AG08395 (cell line): ENCODE measurements at regions not wholly inside any gene's neighbourhood (a gene's known extent, or its start where the extent isn't known, plus 50 kb on each side); places are given as distances from the start of the nearest gene placed in this dataset.
"Not testable (repeated sequence)": the region's sequence is repeated elsewhere in the genome, so short reads cannot be mapped to it uniquely, and the experiment has no call there.

Source experiments
- DNase-seq: peaks from one replicate; pipeline ENCODE4 v3.0.0; 2012; ENCODE audit warnings: mixed read lengths, low spot score

DNA sequence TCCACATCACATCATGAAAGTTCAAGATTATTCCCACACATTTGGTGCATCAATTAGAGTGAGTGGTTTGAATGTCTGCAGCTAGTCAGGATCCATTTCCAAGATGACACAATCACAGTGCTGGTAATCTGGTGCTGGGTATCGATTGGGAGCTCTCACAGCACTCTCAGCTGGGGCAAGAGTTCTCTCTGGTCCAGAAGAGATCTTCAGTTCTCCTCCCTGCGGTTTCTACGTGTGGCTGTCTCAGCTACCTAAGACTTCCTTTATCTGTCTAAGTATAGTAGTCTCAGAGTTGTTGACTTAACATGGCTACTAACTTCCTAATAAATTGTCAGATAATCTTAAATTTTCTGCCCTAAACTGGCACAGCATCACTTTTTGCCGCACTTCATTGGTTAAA, 358.0 kb upstream of the BRINP3 start:
- DNase-seq, result no peak

DNA sequence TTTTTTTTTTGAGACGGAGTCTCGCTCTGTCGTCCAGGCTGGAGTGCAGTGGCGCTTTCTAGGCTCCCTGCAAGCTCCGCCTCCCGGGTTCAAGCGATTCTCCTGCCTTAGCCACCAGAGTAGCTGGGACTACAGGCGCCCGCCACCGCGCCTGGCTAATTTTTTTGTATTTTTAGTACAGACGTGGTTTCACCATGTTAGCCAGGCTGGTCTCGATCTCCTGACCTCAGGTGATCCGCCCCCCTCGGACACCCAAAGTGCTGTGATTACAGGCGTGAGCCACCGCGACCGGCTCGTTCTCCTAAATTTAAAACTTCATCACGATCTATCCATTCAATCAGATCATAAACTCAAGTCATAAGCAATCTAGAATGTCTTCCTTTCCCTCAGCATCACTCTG, 359.5 kb upstream of the BRINP3 start:
- DNase-seq, result not testable (repeated sequence)

DNA sequence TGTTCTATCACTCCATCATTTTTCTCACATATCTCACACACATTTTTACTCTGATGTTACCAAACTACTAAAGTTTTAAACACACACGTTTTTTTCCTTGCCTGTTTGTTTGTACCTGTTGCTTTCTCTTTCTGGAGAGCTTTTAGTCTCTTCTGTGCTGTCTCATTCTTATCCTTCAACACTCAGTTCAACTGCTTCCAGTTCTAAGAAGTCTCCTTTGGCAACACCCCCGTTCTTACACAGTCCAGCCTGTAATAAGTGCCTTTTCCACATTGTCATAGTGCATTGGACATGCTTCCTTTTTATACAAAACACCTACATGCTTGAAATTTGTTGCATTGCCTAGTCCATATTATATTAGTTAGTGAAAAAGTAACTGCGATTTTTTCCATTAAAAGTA, 360.2 kb upstream of the BRINP3 start:
- no peak for DNase-seq

DNA sequence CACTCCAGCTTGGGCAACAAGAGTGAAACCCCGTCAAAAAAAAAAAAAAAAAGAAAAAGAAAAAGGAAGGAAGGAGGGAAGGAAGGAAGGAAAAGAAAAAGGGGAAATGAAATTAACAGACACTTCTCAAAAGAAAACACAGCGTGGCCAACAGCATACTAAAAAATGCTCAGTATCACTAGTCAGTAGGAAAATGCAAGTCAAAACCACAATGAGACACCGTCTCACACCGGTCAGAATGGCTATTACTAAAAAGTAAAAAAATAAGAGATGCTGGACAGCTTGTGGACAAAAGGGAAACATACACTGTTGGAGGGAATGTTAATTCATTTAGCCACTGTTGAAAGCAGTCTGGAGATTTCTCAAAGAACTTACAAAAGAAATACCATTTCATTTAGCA, 369.5 kb upstream of the BRINP3 start:
- no peak for DNase-seq

DNA sequence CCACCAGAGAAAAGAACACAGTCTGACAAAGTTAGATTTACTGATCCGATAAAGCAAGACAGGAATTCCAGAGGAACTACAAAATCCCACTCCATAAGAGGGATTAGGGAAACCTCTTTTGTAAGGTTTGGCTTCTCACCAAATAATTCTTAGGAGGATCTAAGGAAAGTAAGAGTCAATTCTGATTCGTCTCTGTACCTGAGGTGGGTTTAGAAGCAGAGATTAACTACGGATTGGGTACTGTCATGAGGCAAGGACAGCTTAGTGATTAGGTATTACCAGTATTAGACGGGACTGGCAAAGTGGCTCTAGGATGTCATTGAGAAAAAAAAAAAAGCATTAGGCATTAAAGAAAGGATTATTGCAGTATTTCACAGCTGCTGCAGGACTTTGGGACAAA, 371.7 kb upstream of the BRINP3 start:
- DNase-seq, result no peak

DNA sequence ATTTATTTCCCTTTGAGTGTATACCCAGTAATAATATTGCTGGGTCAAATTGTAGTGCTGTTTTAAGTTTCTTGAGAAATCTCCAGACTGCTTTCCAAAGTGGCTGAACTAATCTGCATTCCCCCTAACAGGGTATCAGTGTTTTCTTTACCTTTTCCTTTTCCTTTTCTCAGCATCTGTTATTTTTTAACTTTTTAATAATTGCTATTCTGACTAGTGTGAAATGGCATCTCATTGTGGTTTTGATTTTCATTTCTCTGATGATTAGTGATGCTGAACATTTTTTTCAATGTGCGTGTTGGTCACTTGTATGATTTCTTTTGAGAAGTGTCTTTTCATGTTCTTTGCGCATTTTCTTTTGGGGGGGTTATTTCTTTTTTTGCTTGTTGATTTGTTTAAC, 374.9 kb upstream of the BRINP3 start:
- DNase-seq, result no peak

DNA sequence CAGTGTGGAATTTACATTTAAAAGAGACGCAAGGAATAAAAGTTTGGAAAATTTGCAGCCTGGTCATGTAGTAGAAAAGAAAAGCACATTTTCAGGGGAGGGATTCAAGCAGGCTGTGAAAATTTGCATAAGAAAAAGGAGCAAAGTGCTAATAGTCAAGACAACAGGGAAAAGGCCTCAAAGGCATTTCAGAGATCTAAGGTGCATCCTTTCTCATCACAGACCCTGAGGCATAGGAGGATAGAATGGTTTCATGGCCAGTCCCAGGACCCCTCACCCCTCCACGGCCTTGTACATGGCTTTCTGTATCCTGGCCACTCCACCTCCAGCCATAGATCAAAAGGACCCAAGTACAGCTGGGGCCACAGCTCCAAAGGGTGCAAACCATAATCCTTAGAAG, 380.5 kb upstream of the BRINP3 start:
- no peak for DNase-seq

DNA sequence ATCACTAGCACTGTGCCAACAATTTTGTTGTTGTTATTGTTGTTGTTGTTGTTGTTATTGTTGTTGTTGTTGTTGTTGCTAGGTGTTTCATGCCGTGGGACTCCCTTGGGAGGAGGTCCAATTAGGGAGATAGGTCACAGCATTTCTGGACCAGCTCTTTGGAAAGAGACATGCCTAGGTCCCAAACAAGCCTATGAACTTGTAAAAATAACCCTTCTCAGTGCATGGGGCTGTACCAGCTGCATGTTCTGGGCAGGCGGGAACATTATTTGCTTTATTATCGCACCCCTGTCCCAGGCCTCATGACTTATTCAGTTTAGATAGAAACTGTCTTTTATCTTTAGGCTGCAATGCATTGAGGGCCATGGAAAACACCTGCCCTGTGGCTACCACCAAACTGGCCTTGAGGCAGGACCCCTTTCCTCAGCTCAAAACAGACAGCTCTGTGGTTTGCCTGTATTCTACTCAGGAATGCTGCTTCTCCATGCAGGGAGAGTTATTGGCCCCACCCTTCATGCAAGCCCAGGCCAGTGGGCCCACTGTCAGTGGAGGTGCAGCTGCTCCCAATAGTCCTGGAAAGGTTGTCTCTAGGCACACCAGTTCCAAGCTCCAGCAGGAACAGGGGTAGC, 386.5 kb upstream of the BRINP3 start:
- no peak for DNase-seq

DNA sequence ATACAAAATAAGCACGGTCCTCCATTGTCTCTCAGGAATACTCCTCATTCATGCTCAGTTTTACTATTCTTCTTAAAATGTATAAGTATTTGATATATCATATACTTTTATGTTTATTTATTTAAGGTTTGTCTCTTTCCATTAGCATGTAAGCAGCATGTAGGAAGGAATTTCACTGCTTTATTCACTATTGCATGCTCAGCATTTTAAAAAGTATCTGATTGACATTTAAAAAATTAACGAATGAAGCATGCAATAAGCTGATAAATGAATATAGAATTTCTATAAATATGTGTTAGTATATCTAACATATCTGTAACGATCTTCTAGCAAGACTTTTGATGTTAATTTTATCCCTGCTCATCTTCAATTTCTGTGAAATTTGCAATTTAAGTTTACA, 402.7 kb upstream of the BRINP3 start:
- DNase-seq, result no peak

DNA sequence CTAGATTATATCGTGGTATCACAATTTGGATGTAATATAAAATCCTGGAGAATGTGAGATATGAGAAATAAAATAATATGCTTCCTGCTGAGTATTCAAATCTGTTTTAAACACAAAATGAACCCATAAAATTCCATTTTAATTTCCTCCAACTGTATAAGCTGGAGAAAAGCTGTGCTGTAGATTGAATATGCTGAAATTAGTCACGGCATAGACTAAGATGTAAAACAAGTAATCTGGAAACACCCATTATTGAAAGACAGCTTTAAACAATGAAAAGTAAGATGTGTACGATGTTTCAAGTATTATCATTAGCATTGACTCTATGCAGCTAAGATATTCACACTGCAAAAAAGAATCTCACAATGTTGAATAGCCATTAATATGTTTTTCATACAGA, 403.4 kb upstream of the BRINP3 start:
- no peak for DNase-seq

DNA sequence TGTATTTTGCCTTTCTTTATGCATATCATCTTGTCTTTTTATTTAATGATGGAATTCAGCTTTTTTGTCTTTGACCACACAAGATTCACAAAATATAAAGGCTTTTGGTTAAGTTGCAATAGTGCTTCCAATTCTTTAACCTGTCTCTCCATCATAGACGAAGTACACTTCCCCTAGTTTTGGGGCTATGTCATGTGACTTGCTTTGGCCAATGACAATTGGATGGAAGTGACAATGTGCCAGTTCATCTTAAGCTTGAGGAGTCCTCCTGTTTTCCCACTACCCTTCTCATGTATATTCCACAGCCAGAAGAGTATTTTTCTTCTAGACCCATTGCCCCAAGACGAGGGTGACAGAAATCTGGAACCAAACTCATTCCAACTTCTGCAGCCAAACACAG, 419.6 kb upstream of the BRINP3 start:
- no peak for DNase-seq

DNA sequence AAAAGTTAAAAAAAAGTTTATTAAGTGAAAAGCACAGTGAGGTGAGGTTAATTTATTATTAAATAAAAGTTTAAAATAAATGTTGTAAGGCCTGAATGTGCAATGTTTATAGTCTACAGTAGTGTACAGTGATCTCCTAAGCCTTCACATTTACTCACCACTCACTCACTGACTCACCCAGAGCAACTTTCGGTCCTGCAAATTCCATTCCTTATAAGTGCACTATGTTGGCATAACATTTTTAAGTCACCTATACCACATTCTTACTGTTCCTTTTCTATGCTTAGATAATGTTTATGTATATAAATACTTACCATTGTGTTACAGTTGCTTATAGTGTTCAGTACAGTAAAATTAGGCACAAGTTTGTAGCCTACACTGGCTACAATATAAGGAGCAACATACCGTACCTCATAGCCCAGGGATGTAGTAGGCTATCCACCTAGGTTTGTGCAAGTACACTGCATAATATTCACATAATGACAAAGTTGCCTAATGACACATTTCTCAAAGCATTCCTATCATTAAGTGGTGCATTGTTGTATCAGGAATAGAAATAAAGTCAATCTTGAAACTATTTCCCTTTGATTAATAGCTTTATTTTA, 426.5 kb upstream of the BRINP3 start:
- DNase-seq, result no peak

DNA sequence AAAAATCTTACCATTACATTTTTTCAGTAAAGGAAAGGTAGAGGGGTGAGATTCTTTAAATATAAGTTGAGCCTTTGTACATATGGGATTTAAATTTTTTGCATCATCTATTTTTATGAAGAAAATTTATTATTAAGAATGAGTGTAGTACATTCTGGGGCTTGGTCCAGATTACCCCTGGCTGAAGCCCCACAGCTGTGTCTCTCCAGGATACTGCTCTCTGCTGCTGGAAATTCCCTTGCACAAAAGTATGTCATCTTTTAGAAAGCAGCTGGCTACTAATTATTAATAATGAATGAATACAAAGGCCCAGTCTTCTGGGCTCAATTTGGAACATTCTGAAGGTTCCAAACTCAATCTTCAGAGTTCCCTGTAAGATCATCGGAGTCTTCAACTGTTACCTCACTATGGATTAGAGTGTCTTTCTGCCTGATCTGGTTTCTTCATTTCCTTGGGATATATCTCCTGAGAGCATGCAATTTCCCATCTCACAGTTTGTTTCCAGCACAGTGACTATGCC, 428.6 kb upstream of the BRINP3 start:
- no peak for DNase-seq

DNA sequence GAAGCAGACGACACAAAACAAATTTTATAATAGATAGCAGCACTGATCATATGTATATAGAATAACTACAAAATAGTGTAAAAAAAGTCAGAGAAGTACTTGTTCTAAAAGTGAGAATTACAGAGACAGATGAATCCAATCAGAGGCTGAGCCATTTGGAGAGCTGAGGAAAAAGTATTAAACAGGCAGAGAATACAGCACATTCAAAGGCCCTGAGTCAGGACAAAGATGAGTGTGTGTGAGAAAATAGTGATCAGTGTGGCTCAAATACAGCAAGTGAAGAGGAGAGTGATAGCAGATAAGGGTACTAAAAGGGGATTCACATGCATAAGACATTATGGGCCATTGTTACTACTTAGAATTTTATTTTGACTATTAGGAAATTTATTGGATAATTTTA, 430.6 kb upstream of the BRINP3 start:
- DNase-seq, result no peak

DNA sequence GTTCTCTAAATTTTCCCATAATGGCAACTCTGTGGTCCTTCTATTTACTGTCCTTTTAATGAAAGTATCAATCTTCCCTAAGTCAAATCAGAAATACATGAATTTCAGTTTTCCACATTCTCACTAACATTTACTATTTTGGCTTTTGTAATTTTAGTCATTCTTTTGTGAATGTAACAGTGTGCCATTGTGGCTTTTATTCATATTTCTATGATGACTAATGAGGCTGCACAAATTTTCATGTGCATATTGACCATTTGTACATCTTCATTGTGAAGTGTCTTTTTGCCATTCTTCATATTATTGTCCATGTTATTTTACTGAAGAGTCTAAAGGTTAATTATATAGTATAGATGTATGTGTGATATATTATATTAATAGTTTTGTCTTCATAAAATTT, 431.0 kb upstream of the BRINP3 start:
- no peak for DNase-seq

DNA sequence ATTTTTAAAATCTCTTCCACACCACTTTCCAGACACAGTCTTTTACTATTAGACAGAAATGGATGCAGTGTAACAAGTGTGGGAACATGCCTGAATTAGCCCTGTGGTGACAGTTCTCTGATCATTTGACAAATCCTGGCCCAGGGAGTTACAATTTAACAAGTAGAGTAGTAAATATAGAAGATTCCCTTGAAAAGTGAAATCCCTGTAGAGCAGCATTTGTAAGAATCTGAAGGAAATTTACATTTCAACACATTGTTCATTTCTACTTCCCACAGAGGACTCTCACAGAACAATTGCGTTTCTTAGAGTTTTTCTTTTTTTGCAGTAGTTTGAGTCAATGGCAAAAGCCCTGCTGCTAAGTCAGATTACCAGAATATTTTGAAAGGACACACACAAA, 458.3 kb upstream of the BRINP3 start:
- DNase-seq, result no peak

DNA sequence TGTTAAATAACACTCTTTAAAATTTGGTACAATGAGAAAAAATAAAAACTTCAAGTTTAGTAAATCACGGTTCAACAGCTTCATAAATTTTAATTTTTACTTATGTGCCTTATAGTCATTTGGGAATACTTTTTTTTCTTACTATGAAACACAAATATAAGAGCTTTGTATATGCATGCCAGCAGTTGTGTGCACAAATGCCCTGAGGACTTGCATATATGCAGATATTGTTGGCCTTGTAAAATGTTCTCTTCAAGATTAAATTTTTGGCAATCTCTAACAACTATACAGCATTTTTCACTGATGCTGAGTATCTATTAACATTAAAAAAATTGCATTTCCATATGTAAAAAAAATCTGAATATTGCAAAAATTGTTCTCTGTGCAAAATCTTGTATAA, 458.7 kb upstream of the BRINP3 start:
- DNase-seq, result no peak

DNA sequence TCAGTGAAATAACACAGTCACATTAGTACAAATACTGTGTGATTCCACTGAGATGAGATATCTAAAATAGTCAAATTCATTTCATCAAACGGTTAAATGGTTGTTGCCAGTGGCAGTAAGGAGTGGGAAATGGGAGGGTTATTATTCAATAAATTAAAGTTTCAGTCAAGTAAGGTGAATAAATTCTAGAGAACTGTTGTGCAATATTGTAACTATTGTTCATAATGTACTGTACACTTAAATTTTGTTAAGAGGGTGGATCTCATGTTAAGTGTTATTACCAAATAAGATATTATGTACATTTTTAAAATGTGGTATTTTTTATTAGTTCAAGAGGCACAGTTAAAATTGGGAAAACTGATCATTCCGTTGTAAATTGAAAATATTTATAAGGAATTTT, 463.3 kb upstream of the BRINP3 start:
- no peak for DNase-seq

DNA sequence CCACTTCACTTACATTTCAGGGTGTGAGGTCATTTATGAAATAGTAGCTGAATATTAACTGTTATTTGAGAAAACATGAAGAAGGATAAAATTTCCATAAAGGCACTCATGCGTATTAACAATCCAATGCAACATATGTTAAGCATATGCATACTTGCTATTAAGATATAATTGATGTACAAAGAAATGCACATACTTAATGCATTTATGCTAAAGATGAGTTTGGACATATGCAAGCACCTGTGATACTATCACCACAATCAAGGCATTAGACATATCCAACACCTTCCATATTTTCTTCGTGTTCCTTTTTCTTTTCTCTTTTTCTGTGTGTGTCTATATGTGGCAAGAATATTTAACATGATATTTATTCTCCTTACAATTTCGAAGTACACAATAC, 464.8 kb upstream of the BRINP3 start:
- DNase-seq, result no peak

DNA sequence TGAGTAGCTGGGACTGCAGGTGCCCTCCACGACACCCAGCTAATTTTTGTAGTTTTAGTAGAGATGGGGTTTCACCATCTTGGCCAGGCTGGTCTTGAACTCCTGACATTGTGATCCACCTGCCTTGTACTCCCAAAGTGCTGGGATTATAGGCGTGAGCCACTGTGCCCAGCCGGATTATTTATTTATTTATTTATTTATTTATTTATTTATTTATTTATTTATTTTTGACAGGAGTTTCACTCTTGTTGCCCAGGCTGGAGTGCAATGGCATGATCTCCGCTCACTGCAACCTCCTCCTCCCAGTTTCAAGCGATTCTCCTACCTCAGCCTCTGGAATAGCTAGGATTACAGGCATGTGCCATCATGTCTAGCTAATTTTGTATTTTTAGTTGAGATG, 466.1 kb upstream of the BRINP3 start:
- DNase-seq, result not testable (repeated sequence)

DNA sequence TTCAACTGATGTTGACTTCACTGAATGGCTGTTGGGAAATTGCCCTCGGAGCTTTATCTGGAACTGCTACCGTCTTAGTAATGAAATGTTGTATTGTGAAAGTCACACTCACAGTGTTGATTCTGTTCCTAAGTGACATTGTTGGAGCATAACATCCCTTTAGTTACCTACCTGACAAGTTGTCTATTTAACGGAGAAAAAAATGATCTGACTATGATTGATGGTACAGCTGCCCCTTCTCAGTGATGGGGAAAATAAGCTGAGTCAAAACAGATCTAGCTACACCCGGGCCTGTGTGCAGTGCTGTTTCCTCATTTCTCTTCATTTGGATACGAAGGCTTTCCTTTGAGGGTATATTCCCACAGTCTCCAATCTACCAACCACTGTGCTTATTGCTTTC, 472.3 kb upstream of the BRINP3 start:
- DNase-seq, result no peak

DNA sequence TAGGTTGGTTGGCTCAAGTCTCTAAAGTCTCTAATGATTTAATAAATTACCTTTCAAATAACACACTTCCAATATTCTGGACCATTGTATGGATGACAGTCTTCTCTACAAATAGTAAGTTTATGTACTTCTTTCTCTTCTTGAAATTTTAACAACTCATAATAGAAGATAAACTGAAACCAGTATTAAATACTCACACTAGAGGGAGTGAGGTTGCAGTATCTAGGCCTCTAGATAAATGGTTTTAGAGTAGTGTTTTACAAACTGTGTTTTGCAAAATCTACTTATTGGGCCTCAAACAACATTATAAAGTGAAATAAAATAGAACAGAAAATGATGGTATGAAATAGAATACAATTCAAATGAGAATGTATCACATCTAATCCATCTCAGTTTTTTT, 479.9 kb upstream of the BRINP3 start:
- DNase-seq, result no peak

DNA sequence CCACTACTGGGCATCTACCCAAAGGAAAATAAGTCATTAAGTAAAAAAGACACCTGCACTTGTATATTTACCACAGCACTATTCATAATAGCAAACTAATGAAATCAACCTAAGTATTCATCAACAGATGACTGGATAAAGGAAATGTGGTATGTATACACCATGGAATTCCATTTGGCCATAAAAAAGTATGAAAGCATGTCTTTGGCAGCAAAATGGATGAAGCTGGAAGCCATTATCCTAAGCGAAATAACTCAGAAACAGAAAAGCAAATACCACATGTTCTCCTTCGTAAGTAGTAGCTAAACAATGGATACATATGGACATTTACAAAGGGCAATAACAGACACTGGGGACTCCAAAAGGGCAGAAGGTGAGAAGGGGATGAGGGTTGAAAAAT, 485.7 kb upstream of the BRINP3 start:
- no peak for DNase-seq

DNA sequence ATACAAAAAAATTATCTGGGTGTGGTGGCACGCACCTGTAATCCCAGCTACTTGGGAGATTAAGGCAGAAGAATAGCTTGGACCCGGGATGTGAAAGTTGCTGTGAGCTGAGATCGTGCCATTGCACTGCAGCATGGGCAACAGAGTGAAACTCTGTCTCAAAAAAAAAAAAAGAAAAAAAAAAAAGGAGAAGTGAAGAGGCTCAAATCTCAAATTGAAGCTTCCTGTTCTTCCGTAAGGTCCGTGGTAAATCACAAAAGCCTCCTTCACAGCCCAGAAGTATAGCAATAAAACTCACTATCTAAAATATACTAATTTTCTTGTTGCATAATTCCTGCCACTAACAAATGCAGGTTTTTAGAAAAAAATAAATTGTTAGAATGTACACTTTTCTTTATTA, 498.2 kb upstream of the BRINP3 start:
- no peak for DNase-seq
